Tibial artery (tissue), 4 donors: ENCODE measurements at regions not wholly inside any gene's neighbourhood (a gene's known extent, or its start where the extent isn't known, plus 50 kb on each side); places are given as distances from the start of the nearest gene placed in this dataset.

Source experiments
- DNase-seq, 2 donors: peaks; one replicate each; pipeline ENCODE4 v3.0.0-alpha.2; 2019
- H3K27ac ChIP-seq, 2 donors: fragments of 200-600 bp; sonication (generic) in 1 of 2; 1 replicate in 1 of 2; 2 replicates in 1 of 2; pipeline ENCODE4 v1.5.1; 2018 to 2019; ENCODE audit warnings: mild to moderate bottlenecking in 1 of 2
- H3K27me3 ChIP-seq, 2 donors: fragments of 200-600 bp; sonication (generic) in 1 of 2; one replicate each; pipeline versions ENCODE4 v1.5.1 to v1.6.0; 2016 to 2019
- H3K36me3 ChIP-seq, 3 donors: fragments of 200-600 bp; sonication (generic) in 2 of 3; one replicate each; pipeline ENCODE4 v1.5.1; 2016 to 2019; ENCODE audit warnings: mild to moderate bottlenecking in 2 of 3
- H3K4me1 ChIP-seq, 4 donors: fragments of 200-600 bp; sonication (generic) in 2 of 4; 1 replicate in 3 of 4; 2 replicates in 1 of 4; pipeline ENCODE4 v1.5.1; 2016 to 2019
- H3K4me3 ChIP-seq, 2 donors: fragments of 200-600 bp; sonication (generic) in 1 of 2; 1 replicate in 1 of 2; 2 replicates in 1 of 2; pipeline ENCODE4 v1.5.1; 2018 to 2019; ENCODE audit warnings: mild to moderate bottlenecking in 2 of 2
- H3K9me3 ChIP-seq, 3 donors: fragments of 200-600 bp; sonication (generic) in 1 of 3; one replicate each; pipeline ENCODE4 v1.5.1; 2016 to 2019
- CTCF ChIP-seq, 2 experiments: fragments of 200-600 bp in 1 of 2; fragments of 450-650 bp in 1 of 2; IDR thresholded peaks; one replicate each; pipeline ENCODE4 v1.5.1; 2017 to 2019; ENCODE audit warnings: antibody characterized with exemption in 2 of 2, mild to moderate bottlenecking in 1 of 2, moderate library complexity in 1 of 2
- intact Hi-C: fragments of 100-400 bp; cut with DNase I; formaldehyde crosslinking; loops from one replicate; pipeline ENCODE4 v1.15.0; 2023; ENCODE audit warnings: low total_unique reads

GRCh38 chr1:239755107-239755912, 336.4 kb upstream of the FMN2 start:
- Histone ChIP-seq H3K27me3 (no peaks in the 10 kb centered on the region), H3K36me3 (no peaks in the 10 kb centered on the region), H3K27ac (no peak overlapping the region), H3K9me3 (no peaks in the 10 kb centered on the region), H3K4me3 (no peak overlapping the region), H3K4me1 (no peaks in the 10 kb centered on the region)
- no peak for DNase-seq
- intact Hi-C loops: no loop called here
- TF ChIP-seq CTCF (IDR thresholded peaks at IDR 0.05): no peak

GRCh38 chr1:239757716-239758115, 334.0 kb upstream of the FMN2 start:
- intact Hi-C loops: no loop called here
- Histone ChIP-seq H3K4me1 (no peaks in the 10 kb centered on the region), H3K27me3 (no peaks in the 10 kb centered on the region), H3K27ac (no peak overlapping the region), H3K4me3 (no peak overlapping the region), H3K9me3 (no peaks in the 10 kb centered on the region), H3K36me3 (no peaks in the 10 kb centered on the region)
- TF ChIP-seq CTCF (IDR thresholded peaks at IDR 0.05): no peak
- DNase-seq: no peak

GRCh38 chr1:239758756-239759155, 332.9 kb upstream of the FMN2 start:
- H3K27me3 ChIP-seq: no peaks in the 10 kb centered on the region
- no peaks in the 10 kb centered on the region for H3K36me3 ChIP-seq
- no peak for DNase-seq
- H3K4me3 ChIP-seq: no peak overlapping the region
- H3K9me3 ChIP-seq: no peaks in the 10 kb centered on the region
- H3K4me1 ChIP-seq: no peaks in the 10 kb centered on the region
- no peak overlapping the region for H3K27ac ChIP-seq
- intact Hi-C loops: no loop called here
- TF ChIP-seq CTCF (IDR thresholded peaks at IDR 0.05): no peak

GRCh38 chr1:239761509-239761908, 330.2 kb upstream of the FMN2 start:
- intact Hi-C loops: no loop called here
- H3K36me3 ChIP-seq: no peaks in the 10 kb centered on the region
- no peak overlapping the region for H3K27ac ChIP-seq
- H3K4me1 ChIP-seq: no peaks in the 10 kb centered on the region
- no peaks in the 10 kb centered on the region for H3K9me3 ChIP-seq
- H3K27me3 ChIP-seq: no peaks in the 10 kb centered on the region
- DNase-seq: no peak
- no peak for TF ChIP-seq CTCF (IDR thresholded peaks at IDR 0.05)
- no peak overlapping the region for H3K4me3 ChIP-seq

- H3K4me1 ChIP-seq: no peaks in the 10 kb centered on the region
- no peaks in the 10 kb centered on the region for H3K36me3 ChIP-seq
- no peaks in the 10 kb centered on the region for H3K27me3 ChIP-seq
- H3K9me3 ChIP-seq: no peaks in the 10 kb centered on the region
- H3K4me3 ChIP-seq: no peak overlapping the region
- no peak overlapping the region for H3K27ac ChIP-seq
- TF ChIP-seq CTCF (IDR thresholded peaks at IDR 0.05): no peak
- DNase-seq: no peak
- intact Hi-C loops: no loop called here
These were observed 327.8 kb upstream of the FMN2 start for GRCh38 chr1:239763850-239764249.
